K562 (cell line): ENCODE measurements at regions not wholly inside any gene's neighbourhood (a gene's known extent, or its start where the extent isn't known, plus 50 kb on each side); places are given as distances from the start of the nearest gene placed in this dataset.

Source experiments
- ATAC-seq: fragments of 200-7000 bp; cut with Tn5 transposase; 3 replicates; pipeline ENCODE4 v1.9.1; 2020; ENCODE audit warnings: moderate library complexity
- BruUV-seq: library from RNA; stranded (reverse); fragments of 400-500 nt; replicated peaks from 2 replicates; lab custom pipeline; 2021; lab: Mats Ljungman, UMichigan
- CTCF ChIA-PET: fragments of 300-600 bp; formaldehyde crosslinking; extraction: SDS; loops from one replicate; lab custom pipeline; 2021; ENCODE audit warnings: low intra/inter-chr PET ratio; lab: Yijun Ruan, JAX
- POLR2A ChIA-PET: fragments of 300-600, 350-650 bp; sonication (Branson Sonifier 250); formaldehyde crosslinking; extraction: SDS; loops from one replicate; lab custom pipeline; 2021; ENCODE audit warnings: antibody characterized with exemption, inconsistent platforms; lab: Yijun Ruan, JAX
- DNase-seq, 4 experiments: peaks; one replicate each; pipeline versions ENCODE4 v3.0.0 to v3.0.0-alpha.2; 2011 to 2018; ENCODE audit warnings: low spot score in 3 of 4, mixed read lengths in 3 of 4; ENCODE audit errors: extremely low read depth in 1 of 4
- FAIRE-seq: peaks from 2 replicates; lab custom pipeline; 2011; peaks lifted over from hg19 to GRCh38; lab: Jason Lieb, UNC
- H2AFZ ChIP-seq: 2 replicates; pipeline ENCODE4 v1.6.0; 2011; ENCODE audit warnings: low read depth, low read length, control low read depth, inconsistent platforms
- H3K27ac ChIP-seq: fragments of 200-600 bp; 3 replicates; pipeline ENCODE4 v1.8.0; 2011; ENCODE audit warnings: low read depth, mild to moderate bottlenecking, control low read depth, inconsistent platforms, low read length, moderate library complexity, mixed read lengths; ENCODE audit errors: extremely low read depth
- H3K27me3 ChIP-seq, 2 experiments: fragments of 300-600 bp in 1 of 2; 2 replicates in 1 of 2; 3 replicates in 1 of 2; pipeline versions ENCODE4 v1.6.0 to v1.8.0; 2011; ENCODE audit warnings: inconsistent platforms in 2 of 2, low read length in 2 of 2, mild to moderate bottlenecking in 1 of 2, mixed read lengths in 1 of 2, moderate library complexity in 1 of 2; ENCODE audit not compliant: control insufficient read depth in 2 of 2, insufficient read depth in 2 of 2
- H3K36me3 ChIP-seq: fragments of 300-600 bp; 3 replicates; pipeline ENCODE4 v1.8.0; 2011; ENCODE audit warnings: mild to moderate bottlenecking, low read length, inconsistent platforms; ENCODE audit not compliant: control insufficient read depth, insufficient read depth
- H3K4me1 ChIP-seq, 2 experiments: fragments of 200-600 bp in 1 of 2; replicated peaks in 1 of 2; 2 replicates in 1 of 2; 3 replicates in 1 of 2; pipeline versions ENCODE4 v1.5.1 to v1.8.0; 2011; ENCODE audit warnings: inconsistent platforms in 2 of 2, low read length in 2 of 2, mild to moderate bottlenecking in 1 of 2, mixed read lengths in 1 of 2, moderate library complexity in 1 of 2; ENCODE audit not compliant: control insufficient read depth in 2 of 2, insufficient read depth in 2 of 2
- H3K4me2 ChIP-seq: 2 replicates; pipeline ENCODE4 v1.6.1; 2011; ENCODE audit warnings: low read length, control low read depth, inconsistent platforms, mixed read lengths; ENCODE audit not compliant: insufficient read depth
- H3K4me3 ChIP-seq: fragments of 200-600 bp; sonication (generic), shearing (Covaris generic); 2 replicates; pipeline ENCODE4 v1.5.1; 2016; ENCODE audit warnings: control low read depth, inconsistent platforms
- H3K79me2 ChIP-seq: fragments of 200-600 bp; 3 replicates; pipeline ENCODE4 v1.8.0; 2011; ENCODE audit warnings: low read length, inconsistent platforms; ENCODE audit not compliant: control insufficient read depth, insufficient read depth
- H3K9ac ChIP-seq, 2 experiments: 2 replicates each; pipeline versions ENCODE4 v1.6.0 to v1.6.1; 2011; ENCODE audit warnings: low read depth in 2 of 2, low read length in 2 of 2, control low read depth in 1 of 2, inconsistent platforms in 1 of 2, mild to moderate bottlenecking in 1 of 2, mixed read lengths in 1 of 2; ENCODE audit not compliant: insufficient read depth in 1 of 2
- H3K9me1 ChIP-seq: one replicate; pipeline ENCODE4 v1.6.0; 2011; ENCODE audit warnings: inconsistent platforms, mild to moderate bottlenecking, low read length, moderate library complexity; ENCODE audit not compliant: control insufficient read depth, insufficient read depth
- H3K9me3 ChIP-seq: replicated peaks from 2 replicates; pipeline ENCODE4 v1.5.1; 2011; ENCODE audit warnings: low read depth, low read length, inconsistent platforms; ENCODE audit not compliant: control insufficient read depth, insufficient read depth
- H4K20me1 ChIP-seq: replicated peaks from 2 replicates; pipeline ENCODE4 v1.6.1; 2011; ENCODE audit warnings: low read length, inconsistent platforms, mixed read lengths; ENCODE audit not compliant: control insufficient read depth, insufficient read depth
- ETV5 ChIP-seq: sonication (generic); formaldehyde crosslinking; IDR thresholded peaks from 2 replicates; pipeline ENCODE4 v1.4.0; 2020; ENCODE audit warnings: low read depth, mild to moderate bottlenecking, missing genetic modification reagents
- EZH2 ChIP-seq: IDR thresholded peaks from 2 replicates; pipeline ENCODE4 v1.6.1; 2012; ENCODE audit warnings: low read depth, mild to moderate bottlenecking, inconsistent platforms, low read length, borderline replicate concordance
- HNRNPK ChIP-seq: fragments of 200-400 bp; formaldehyde crosslinking; IDR thresholded peaks from one replicate; pipeline ENCODE4 v1.6.1; 2018; ENCODE audit warnings: mild to moderate bottlenecking, low read depth, low read length; ENCODE audit not compliant: poor library complexity, severe bottlenecking
- HNRNPLL ChIP-seq: fragments of 200-400 bp; formaldehyde crosslinking; IDR thresholded peaks from 2 replicates; pipeline ENCODE4 v1.6.1; 2017; ENCODE audit warnings: low read length, low read depth, mild to moderate bottlenecking; ENCODE audit not compliant: poor library complexity, severe bottlenecking
- HOXB6 ChIP-seq: fragments of 250-450 bp; sonication (Bioruptor Pico); IDR thresholded peaks from 2 replicates; pipeline ENCODE4 v1.5.1; 2022; ENCODE audit warnings: mild to moderate bottlenecking, borderline replicate concordance
- KLF1 ChIP-seq: fragments of 450-650 bp; IDR thresholded peaks from 2 replicates; pipeline ENCODE4 v1.6.1; 2016; ENCODE audit warnings: missing genetic modification characterization, missing compliant biosample characterization
- L3MBTL2 ChIP-seq: fragments of 450-650 bp; IDR thresholded peaks from 2 replicates; pipeline ENCODE4 v1.6.1; 2016; ENCODE audit warnings: mild to moderate bottlenecking, moderate library complexity
- MCM3 ChIP-seq: fragments of 450-650 bp; IDR thresholded peaks from 2 replicates; pipeline ENCODE4 v1.6.1; 2016
- RAD51 ChIP-seq: fragments of 450-650 bp; IDR thresholded peaks from 2 replicates; pipeline ENCODE4 v1.7.1; 2016; ENCODE audit warnings: low read depth, mild to moderate bottlenecking, borderline replicate concordance
- ZNF174 ChIP-seq: fragments of 250-450 bp; sonication (Bioruptor Pico); IDR thresholded peaks from 2 replicates; pipeline ENCODE4 v1.4.0; 2020; ENCODE audit warnings: mild to moderate bottlenecking
- WGBS: fragments of 100-300 bp; shearing (Covaris generic); methylation state at CpG from one replicate; pipeline ENCODE4 v1.1.6; 2016; ENCODE audit warnings: low coverage, mixed read lengths; ENCODE audit not compliant: insufficient coverage; ENCODE audit errors: missing lambda C conversion rate; 5-methylcytosine and 5-hydroxymethylcytosine counted together
- in situ Hi-C: fragments of 300-500 bp; cut with MboI; formaldehyde crosslinking; loops from 4 replicates; pipeline ENCODE4 v1.15.0; 2018; ENCODE audit warnings: inconsistent platforms, mixed read lengths
- intact Hi-C: fragments of 100-400 bp; cut with micrococcal nuclease; formaldehyde crosslinking; loops from 2 replicates; pipeline ENCODE4 v1.14.2; 2022
- TF ChIP-seq, protein P1 (sequence below): sonication (generic); formaldehyde crosslinking; IDR thresholded peaks from 2 replicates; pipeline ENCODE4 v1.8.0; 2022; ENCODE audit warnings: mild to moderate bottlenecking, missing genetic modification reagents
- TF ChIP-seq, protein P2 (sequence below): sonication (generic); formaldehyde crosslinking; IDR thresholded peaks from 2 replicates; pipeline ENCODE4 v1.8.0; 2023; ENCODE audit warnings: mild to moderate bottlenecking, missing genetic modification reagents
- TF ChIP-seq, protein P3 (sequence below): fragments of 450-650 bp; IDR thresholded peaks from 2 replicates; pipeline ENCODE4 v1.6.1; 2016; ENCODE audit warnings: mild to moderate bottlenecking

DNA sequence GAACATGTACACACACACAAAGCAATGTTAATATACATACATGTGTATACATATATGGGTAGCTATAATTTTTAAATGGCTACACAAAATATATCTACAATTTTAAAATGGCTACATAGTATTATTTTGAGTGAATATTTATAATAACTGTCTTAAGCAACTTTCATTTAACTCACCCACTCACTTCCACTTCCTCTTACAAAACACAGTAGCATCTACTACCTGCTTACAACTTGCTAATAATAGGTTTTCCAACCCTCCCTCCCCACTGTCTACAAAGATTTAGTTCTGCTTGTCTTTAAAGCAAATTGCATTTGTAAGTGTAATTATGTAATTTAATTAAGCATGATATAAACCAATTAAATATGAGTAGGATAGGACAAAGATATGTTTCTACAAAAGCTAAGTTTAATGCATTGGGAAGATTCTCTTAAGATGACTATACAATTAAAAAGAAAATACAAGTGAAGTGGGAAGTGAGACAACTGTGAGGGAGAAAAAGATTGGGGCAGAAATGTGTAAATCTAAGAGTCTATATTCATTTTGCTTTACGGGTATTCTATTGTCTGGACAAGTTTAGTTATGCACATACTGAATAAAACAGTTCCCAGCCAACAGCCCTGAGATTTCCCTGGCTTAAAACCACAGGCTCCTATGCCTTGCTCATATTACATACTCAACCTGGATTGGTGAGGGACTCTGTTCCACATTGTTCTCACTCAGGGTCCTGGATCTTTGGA is 583.1 kb downstream of the EFNB2 start:
- 7% methylated on average over 1 of the region's 1 CpG for WGBS
- no peaks in the 10 kb centered on the region for H3K27me3 ChIP-seq
- H3K4me1 ChIP-seq: no peaks in the 10 kb centered on the region
- ChIA-PET CTCF (no interaction called here), POLR2A (no interaction called here)
- no peak overlapping the region for H3K4me3 ChIP-seq
- H3K79me2 ChIP-seq: no peaks in the 10 kb centered on the region
- no peaks in the 10 kb centered on the region for H3K9me3 ChIP-seq
- no peaks in the 10 kb centered on the region for H4K20me1 ChIP-seq
- DNase-seq: no peak
- intact Hi-C loops (no loop called here), in situ Hi-C loops (no loop called here)
- H3K27ac ChIP-seq: no peak overlapping the region
- no peak for ATAC-seq
- no peak overlapping the region for H2AFZ ChIP-seq
- H3K36me3 ChIP-seq: no peaks in the 10 kb centered on the region
- H3K4me2 ChIP-seq: no peak overlapping the region
- H3K9me1 ChIP-seq: no peaks in the 10 kb centered on the region
- H3K9ac ChIP-seq: no peak overlapping the region
- no peak for FAIRE-seq
- BruUV-seq: no TSS peak
- TF ChIP-seq ZNF174 (no peak), RAD51 (no peak), HNRNPLL (no peak), L3MBTL2 (no peak), KLF1 (tag) (no peak), ETV5 (CRISPR knock-in tag) (no peak), EZH2 (no peak), MCM3 (no peak), HNRNPK (no peak), HOXB6 (CRISPR knock-in tag) (no peak)
- TF ChIP-seq, protein P1, sequence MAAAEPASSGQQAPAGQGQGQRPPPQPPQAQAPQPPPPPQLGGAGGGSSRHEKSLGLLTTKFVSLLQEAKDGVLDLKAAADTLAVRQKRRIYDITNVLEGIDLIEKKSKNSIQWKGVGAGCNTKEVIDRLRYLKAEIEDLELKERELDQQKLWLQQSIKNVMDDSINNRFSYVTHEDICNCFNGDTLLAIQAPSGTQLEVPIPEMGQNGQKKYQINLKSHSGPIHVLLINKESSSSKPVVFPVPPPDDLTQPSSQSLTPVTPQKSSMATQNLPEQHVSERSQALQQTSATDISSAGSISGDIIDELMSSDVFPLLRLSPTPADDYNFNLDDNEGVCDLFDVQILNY (CRISPR knock-in tag): no peak
- TF ChIP-seq, protein P2, sequence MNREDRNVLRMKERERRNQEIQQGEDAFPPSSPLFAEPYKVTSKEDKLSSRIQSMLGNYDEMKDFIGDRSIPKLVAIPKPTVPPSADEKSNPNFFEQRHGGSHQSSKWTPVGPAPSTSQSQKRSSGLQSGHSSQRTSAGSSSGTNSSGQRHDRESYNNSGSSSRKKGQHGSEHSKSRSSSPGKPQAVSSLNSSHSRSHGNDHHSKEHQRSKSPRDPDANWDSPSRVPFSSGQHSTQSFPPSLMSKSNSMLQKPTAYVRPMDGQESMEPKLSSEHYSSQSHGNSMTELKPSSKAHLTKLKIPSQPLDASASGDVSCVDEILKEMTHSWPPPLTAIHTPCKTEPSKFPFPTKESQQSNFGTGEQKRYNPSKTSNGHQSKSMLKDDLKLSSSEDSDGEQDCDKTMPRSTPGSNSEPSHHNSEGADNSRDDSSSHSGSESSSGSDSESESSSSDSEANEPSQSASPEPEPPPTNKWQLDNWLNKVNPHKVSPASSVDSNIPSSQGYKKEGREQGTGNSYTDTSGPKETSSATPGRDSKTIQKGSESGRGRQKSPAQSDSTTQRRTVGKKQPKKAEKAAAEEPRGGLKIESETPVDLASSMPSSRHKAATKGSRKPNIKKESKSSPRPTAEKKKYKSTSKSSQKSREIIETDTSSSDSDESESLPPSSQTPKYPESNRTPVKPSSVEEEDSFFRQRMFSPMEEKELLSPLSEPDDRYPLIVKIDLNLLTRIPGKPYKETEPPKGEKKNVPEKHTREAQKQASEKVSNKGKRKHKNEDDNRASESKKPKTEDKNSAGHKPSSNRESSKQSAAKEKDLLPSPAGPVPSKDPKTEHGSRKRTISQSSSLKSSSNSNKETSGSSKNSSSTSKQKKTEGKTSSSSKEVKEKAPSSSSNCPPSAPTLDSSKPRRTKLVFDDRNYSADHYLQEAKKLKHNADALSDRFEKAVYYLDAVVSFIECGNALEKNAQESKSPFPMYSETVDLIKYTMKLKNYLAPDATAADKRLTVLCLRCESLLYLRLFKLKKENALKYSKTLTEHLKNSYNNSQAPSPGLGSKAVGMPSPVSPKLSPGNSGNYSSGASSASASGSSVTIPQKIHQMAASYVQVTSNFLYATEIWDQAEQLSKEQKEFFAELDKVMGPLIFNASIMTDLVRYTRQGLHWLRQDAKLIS: no peak
- TF ChIP-seq, protein P3, sequence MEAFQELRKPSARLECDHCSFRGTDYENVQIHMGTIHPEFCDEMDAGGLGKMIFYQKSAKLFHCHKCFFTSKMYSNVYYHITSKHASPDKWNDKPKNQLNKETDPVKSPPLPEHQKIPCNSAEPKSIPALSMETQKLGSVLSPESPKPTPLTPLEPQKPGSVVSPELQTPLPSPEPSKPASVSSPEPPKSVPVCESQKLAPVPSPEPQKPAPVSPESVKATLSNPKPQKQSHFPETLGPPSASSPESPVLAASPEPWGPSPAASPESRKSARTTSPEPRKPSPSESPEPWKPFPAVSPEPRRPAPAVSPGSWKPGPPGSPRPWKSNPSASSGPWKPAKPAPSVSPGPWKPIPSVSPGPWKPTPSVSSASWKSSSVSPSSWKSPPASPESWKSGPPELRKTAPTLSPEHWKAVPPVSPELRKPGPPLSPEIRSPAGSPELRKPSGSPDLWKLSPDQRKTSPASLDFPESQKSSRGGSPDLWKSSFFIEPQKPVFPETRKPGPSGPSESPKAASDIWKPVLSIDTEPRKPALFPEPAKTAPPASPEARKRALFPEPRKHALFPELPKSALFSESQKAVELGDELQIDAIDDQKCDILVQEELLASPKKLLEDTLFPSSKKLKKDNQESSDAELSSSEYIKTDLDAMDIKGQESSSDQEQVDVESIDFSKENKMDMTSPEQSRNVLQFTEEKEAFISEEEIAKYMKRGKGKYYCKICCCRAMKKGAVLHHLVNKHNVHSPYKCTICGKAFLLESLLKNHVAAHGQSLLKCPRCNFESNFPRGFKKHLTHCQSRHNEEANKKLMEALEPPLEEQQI: no peak
- TF ChIP-seq, all 486 proteins: peak for 0
